ENCODE measurements at regions not wholly inside any gene's neighbourhood (a gene's known extent, or its start where the extent isn't known, plus 50 kb on each side); places are given as distances from the start of the nearest gene placed in this dataset.

GRCh38 chr3:127337911-127338531 is 50.2 kb upstream of the PRR20G start:
- no peak for DNase-seq

Data from NCI-H446 treated with DMSO at 0.1 percent for 48 hours (cell line).